HCT116 (cell line): ENCODE measurements at regions not wholly inside any gene's neighbourhood (a gene's known extent, or its start where the extent isn't known, plus 50 kb on each side); places are given as distances from the start of the nearest gene placed in this dataset.

Experiments used
- ATAC-seq: fragments of 200-7000 bp; cut with Tn5 transposase; 2 replicates; pipeline ENCODE4 v1.9.1; 2020; ENCODE audit warnings: mild to moderate bottlenecking, moderate library complexity
- BruUV-seq: library from RNA; stranded (reverse); fragments of 400-500 nt; replicated peaks from 2 replicates; lab custom pipeline; 2021; lab: Mats Ljungman, UMichigan
- CTCF ChIA-PET: fragments of 300-600 bp; sonication (Branson Sonifier 250); formaldehyde crosslinking; loops from one replicate; lab custom pipeline; 2021; ENCODE audit warnings: antibody characterized with exemption; lab: Charles Lee
- POLR2A ChIA-PET: fragments of 300-600, 350-600 bp; sonication (Branson Sonifier 250); formaldehyde crosslinking; loops from one replicate; lab custom pipeline; 2021; ENCODE audit warnings: antibody characterized with exemption; lab: Charles Lee
- RAD21 ChIA-PET, 2 experiments: fragments of 300-600 bp; sonication (Branson Sonifier 250); formaldehyde crosslinking; loops; one replicate each; lab custom pipeline; 2023; ENCODE audit warnings: low total read pairs in 2 of 2; ENCODE audit not compliant: uncharacterized antibody in 2 of 2, unreplicated experiment in 2 of 2, low non-redundant PET in 1 of 2; lab: Charles Lee
- DNase-seq: peaks from one replicate; pipeline ENCODE4 v3.0.0-alpha.2; 2010; ENCODE audit warnings: low read depth, low spot score
- H2AFZ ChIP-seq: fragments of 200-600 bp; shearing (Covaris generic), sonication (generic); 2 replicates; pipeline ENCODE4 v1.6.1; 2017; ENCODE audit warnings: low read depth, mixed run types, mixed read lengths, antibody characterized with exemption, low read length; ENCODE audit not compliant: poor library complexity, severe bottlenecking
- H3K27ac ChIP-seq: 2 replicates; pipeline ENCODE4 v1.5.1; 2012; ENCODE audit warnings: low read depth, low read length
- H3K27me3 ChIP-seq: fragments of 200-600 bp; sonication (generic); 2 replicates; pipeline ENCODE4 v1.6.1; 2016; ENCODE audit warnings: mixed run types, low read length, mixed read lengths; ENCODE audit not compliant: insufficient read depth
- H3K36me3 ChIP-seq, 2 experiments: fragments of 200-500 bp in 1 of 2; fragments of 200-600 bp in 1 of 2; sonication (Bioruptor generic) in 1 of 2; sonication (generic) in 1 of 2; 2 replicates each; pipeline versions ENCODE4 v1.5.1 to v1.6.1; 2014 to 2016; ENCODE audit warnings: low read length in 2 of 2, inconsistent platforms in 1 of 2, mixed read lengths in 1 of 2, mixed run types in 1 of 2; ENCODE audit not compliant: insufficient read depth in 2 of 2, control insufficient read depth in 1 of 2
- H3K4me1 ChIP-seq, 2 experiments: fragments of 200-600 bp in 1 of 2; sonication (generic) in 1 of 2; 2 replicates each; pipeline versions ENCODE4 v1.5.1 to v1.6.1; 2012 to 2017; ENCODE audit warnings: low read length in 2 of 2, inconsistent platforms in 1 of 2, mild to moderate bottlenecking in 1 of 2, mixed read lengths in 1 of 2, mixed run types in 1 of 2, moderate library complexity in 1 of 2; ENCODE audit not compliant: insufficient read depth in 2 of 2, control insufficient read depth in 1 of 2
- H3K4me2 ChIP-seq: fragments of 200-600 bp; sonication (generic); 2 replicates; pipeline ENCODE4 v1.6.1; 2017; ENCODE audit warnings: mixed run types, low read length, mixed read lengths
- H3K4me3 ChIP-seq, 2 experiments: fragments of 200-600 bp in 1 of 2; sonication (generic) in 1 of 2; replicated peaks in 1 of 2; 2 replicates each; pipeline ENCODE4 v1.5.1; 2011 to 2016; ENCODE audit warnings: low read length in 2 of 2, control low read depth in 1 of 2, low read depth in 1 of 2, mild to moderate bottlenecking in 1 of 2, mixed read lengths in 1 of 2, mixed run types in 1 of 2
- H3K79me2 ChIP-seq: fragments of 200-600 bp; sonication (generic); 2 replicates; pipeline ENCODE4 v1.6.1; 2017; ENCODE audit warnings: mild to moderate bottlenecking, mixed run types, low read length, moderate library complexity, mixed read lengths; ENCODE audit not compliant: insufficient read depth
- H3K9ac ChIP-seq: fragments of 200-600 bp; sonication (generic); 2 replicates; pipeline ENCODE4 v1.6.1; 2016; ENCODE audit warnings: low read length, mixed read lengths
- H3K9me2 ChIP-seq: fragments of 200-600 bp; sonication (generic), shearing (Covaris generic); 2 replicates; pipeline ENCODE4 v1.6.1; 2017; ENCODE audit warnings: mixed run types, mild to moderate bottlenecking, moderate library complexity; ENCODE audit not compliant: insufficient read depth
- H3K9me3 ChIP-seq, 2 experiments: fragments of 200-500 bp in 1 of 2; fragments of 200-600 bp in 1 of 2; sonication (Bioruptor generic) in 1 of 2; sonication (generic) in 1 of 2; 2 replicates each; pipeline ENCODE4 v1.6.1; 2014 to 2017; ENCODE audit warnings: low read length in 2 of 2, mixed read lengths in 2 of 2, inconsistent platforms in 1 of 2, low read depth in 1 of 2, mild to moderate bottlenecking in 1 of 2, mixed run types in 1 of 2, moderate library complexity in 1 of 2; ENCODE audit not compliant: control insufficient read depth in 1 of 2, insufficient read depth in 1 of 2
- H4K20me1 ChIP-seq: fragments of 200-600 bp; sonication (generic), shearing (Covaris generic); 2 replicates; pipeline ENCODE4 v1.6.1; 2017; ENCODE audit warnings: mixed run types, mild to moderate bottlenecking, moderate library complexity; ENCODE audit not compliant: insufficient read depth
- CBX3 ChIP-seq: IDR thresholded peaks from 2 replicates; pipeline ENCODE4 v1.6.1; 2012; ENCODE audit warnings: low read depth
- CTCF ChIP-seq, 3 experiments: fragments of 200-600 bp in 1 of 3; sonication (generic) in 1 of 3; IDR thresholded peaks in 2 of 3; conservative IDR thresholded peaks in 1 of 3; 2 replicates each; pipeline ENCODE4 v1.5.1; 2012 to 2017; ENCODE audit warnings: low read depth in 2 of 3, low read length in 2 of 3, antibody characterized with exemption in 1 of 3, borderline replicate concordance in 1 of 3, control low read depth in 1 of 3, mild to moderate bottlenecking in 1 of 3, mixed read lengths in 1 of 3, mixed run types in 1 of 3, moderate library complexity in 1 of 3; ENCODE audit not compliant: insufficient read depth in 1 of 3
- EGR1 ChIP-seq: IDR thresholded peaks from 2 replicates; pipeline ENCODE4 v1.6.1; 2012; ENCODE audit warnings: low read depth
- EZH2 ChIP-seq: fragments of 200-600 bp; sonication (generic); IDR thresholded peaks from 2 replicates; pipeline ENCODE4 v1.6.1; 2017; ENCODE audit warnings: antibody characterized with exemption, mixed run types
- EZH2phosphoT487 ChIP-seq: fragments of 200-600 bp; IDR thresholded peaks from 2 replicates; pipeline ENCODE4 v1.6.1; 2018; ENCODE audit warnings: antibody characterized with exemption, borderline replicate concordance
- FOSL1 ChIP-seq: IDR thresholded peaks from 2 replicates; pipeline ENCODE4 v1.6.1; 2012; ENCODE audit warnings: low read depth
- JUND ChIP-seq: IDR thresholded peaks from 2 replicates; pipeline ENCODE4 v1.6.1; 2012
- POLR2AphosphoS5 ChIP-seq: IDR thresholded peaks from 2 replicates; pipeline ENCODE4 v1.6.1; 2011; ENCODE audit warnings: mild to moderate bottlenecking, low read depth, low read length, moderate library complexity
- RAD21 ChIP-seq: IDR thresholded peaks from 2 replicates; pipeline ENCODE4 v1.6.1; 2012; ENCODE audit warnings: low read depth, mild to moderate bottlenecking
- SIN3A ChIP-seq: IDR thresholded peaks from 2 replicates; pipeline ENCODE4 v1.6.1; 2012; ENCODE audit warnings: low read depth
- SRF ChIP-seq: IDR thresholded peaks from 2 replicates; pipeline ENCODE4 v1.6.1; 2012; ENCODE audit warnings: low read depth
- ZNF274 ChIP-seq: fragments of 200-500 bp; sonication (Bioruptor generic); IDR thresholded peaks from 2 replicates; pipeline ENCODE4 v1.6.1; 2014; ENCODE audit warnings: mild to moderate bottlenecking, low read depth, low read length, inconsistent platforms
- intact Hi-C: fragments of 100-400 bp; cut with micrococcal nuclease; formaldehyde crosslinking; loops from 2 replicates; pipeline ENCODE4 v1.10.0; 2022
- TF ChIP-seq, protein P1 (sequence below): IDR thresholded peaks from 2 replicates; pipeline ENCODE4 v1.6.1; 2011; ENCODE audit warnings: mild to moderate bottlenecking, low read length, moderate library complexity; ENCODE audit not compliant: insufficient replicate concordance; ENCODE audit errors: extremely low read depth
- TF ChIP-seq, protein P2 (sequence below): IDR thresholded peaks from 2 replicates; pipeline ENCODE4 v1.6.1; 2012
- TF ChIP-seq, protein P3 (sequence below): IDR thresholded peaks from 2 replicates; pipeline ENCODE4 v1.6.1; 2012

GRCh38 chr4:19905024-19905423, 346.7 kb upstream of the SLIT2 start:
- Histone ChIP-seq H3K4me3 (no peak overlapping the region), H2AFZ (no peak overlapping the region), H3K4me2 (no peak overlapping the region)
- RAD21 ChIA-PET: no interaction called here
- no peak for DNase-seq
- TF ChIP-seq, protein P1, sequence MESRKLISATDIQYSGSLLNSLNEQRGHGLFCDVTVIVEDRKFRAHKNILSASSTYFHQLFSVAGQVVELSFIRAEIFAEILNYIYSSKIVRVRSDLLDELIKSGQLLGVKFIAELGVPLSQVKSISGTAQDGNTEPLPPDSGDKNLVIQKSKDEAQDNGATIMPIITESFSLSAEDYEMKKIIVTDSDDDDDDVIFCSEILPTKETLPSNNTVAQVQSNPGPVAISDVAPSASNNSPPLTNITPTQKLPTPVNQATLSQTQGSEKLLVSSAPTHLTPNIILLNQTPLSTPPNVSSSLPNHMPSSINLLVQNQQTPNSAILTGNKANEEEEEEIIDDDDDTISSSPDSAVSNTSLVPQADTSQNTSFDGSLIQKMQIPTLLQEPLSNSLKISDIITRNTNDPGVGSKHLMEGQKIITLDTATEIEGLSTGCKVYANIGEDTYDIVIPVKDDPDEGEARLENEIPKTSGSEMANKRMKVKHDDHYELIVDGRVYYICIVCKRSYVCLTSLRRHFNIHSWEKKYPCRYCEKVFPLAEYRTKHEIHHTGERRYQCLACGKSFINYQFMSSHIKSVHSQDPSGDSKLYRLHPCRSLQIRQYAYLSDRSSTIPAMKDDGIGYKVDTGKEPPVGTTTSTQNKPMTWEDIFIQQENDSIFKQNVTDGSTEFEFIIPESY: no peak
- TF ChIP-seq RAD21: no peak
- no peak for TF ChIP-seq CTCF (IDR thresholded peaks at IDR 0.05 in 2 of 3, conservative IDR thresholded peaks at IDR 0.05 in 1 of 3; ENCODE audit: borderline replicate concordance in 1 of 3, insufficient read depth in 1 of 3, low read depth in 2 of 3, low read length in 2 of 3)
- TF ChIP-seq FOSL1: no peak
- TF ChIP-seq, protein P2, sequence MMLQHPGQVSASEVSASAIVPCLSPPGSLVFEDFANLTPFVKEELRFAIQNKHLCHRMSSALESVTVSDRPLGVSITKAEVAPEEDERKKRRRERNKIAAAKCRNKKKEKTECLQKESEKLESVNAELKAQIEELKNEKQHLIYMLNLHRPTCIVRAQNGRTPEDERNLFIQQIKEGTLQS: no peak
- TF ChIP-seq SIN3A: no peak
- no peak for TF ChIP-seq POLR2AphosphoS5
- TF ChIP-seq JUND: no peak
- TF ChIP-seq, protein P3, sequence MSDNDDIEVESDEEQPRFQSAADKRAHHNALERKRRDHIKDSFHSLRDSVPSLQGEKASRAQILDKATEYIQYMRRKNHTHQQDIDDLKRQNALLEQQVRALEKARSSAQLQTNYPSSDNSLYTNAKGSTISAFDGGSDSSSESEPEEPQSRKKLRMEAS: no peak
- TF ChIP-seq EZH2: no peak
- TF ChIP-seq EGR1: no peak
- TF ChIP-seq SRF: no peak
- no peak for TF ChIP-seq CBX3
- no peak for TF ChIP-seq EZH2phosphoT487
- TF ChIP-seq ZNF274: no peak
- TF ChIP-seq, all 23 proteins: peak for 0
- no peaks in the 10 kb centered on the region for H3K27me3 ChIP-seq
- H3K9ac ChIP-seq: no peak overlapping the region
- H3K79me2 ChIP-seq: no peaks in the 10 kb centered on the region
- BruUV-seq: no TSS peak
- POLR2A ChIA-PET: no interaction called here
- H4K20me1 ChIP-seq: no peaks in the 10 kb centered on the region
- no peaks in the 10 kb centered on the region for H3K9me3 ChIP-seq
- no peak for ATAC-seq
- no peaks in the 10 kb centered on the region for H3K36me3 ChIP-seq
- H3K27ac ChIP-seq: no peak overlapping the region
- no peaks in the 10 kb centered on the region for H3K9me2 ChIP-seq
- H3K4me1 ChIP-seq: no peaks in the 10 kb centered on the region
- CTCF ChIA-PET: no interaction called here
- intact Hi-C loops: no loop called here
